Heart left ventricle (tissue), 16 donors: ENCODE measurements at regions not wholly inside any gene's neighbourhood (a gene's known extent, or its start where the extent isn't known, plus 50 kb on each side); places are given as distances from the start of the nearest gene placed in this dataset.

Experiments used
- ATAC-seq, 4 donors: fragments of 200-7000 bp; cut with Tn5 transposase; one replicate each; pipeline ENCODE4 v1.9.1; 2020 to 2022; ENCODE audit warnings: moderate library complexity in 4 of 4, mild to moderate bottlenecking in 3 of 4, moderate number of reproducible peaks in 1 of 4
- DNase-seq, 5 donors: peaks; one replicate each; pipeline ENCODE4 v3.0.0-alpha.2; 2020
- H3K27ac ChIP-seq, 12 donors: fragments of 200-600 bp; sonication (generic) in 4 of 12; one replicate each; pipeline versions ENCODE4 v1.5.0 to v1.8.0; 2016 to 2022; ENCODE audit warnings: mild to moderate bottlenecking in 2 of 12
- H3K27me3 ChIP-seq, 9 donors: fragments of 200-600 bp; sonication (generic) in 2 of 9; one replicate each; pipeline versions ENCODE4 v1.5.1 to v1.8.0; 2016 to 2022; ENCODE audit warnings: mild to moderate bottlenecking in 3 of 9
- H3K36me3 ChIP-seq, 9 donors: fragments of 200-600 bp; sonication (generic) in 2 of 9; one replicate each; pipeline versions ENCODE4 v1.5.0 to v1.8.0; 2018 to 2022; ENCODE audit warnings: mild to moderate bottlenecking in 2 of 9
- H3K4me1 ChIP-seq, 12 donors: fragments of 200-600 bp; sonication (generic) in 4 of 12; one replicate each; pipeline versions ENCODE4 v1.5.0 to v1.8.0; 2016 to 2022; ENCODE audit warnings: mild to moderate bottlenecking in 3 of 12
- H3K4me3 ChIP-seq, 12 donors: fragments of 200-600 bp; sonication (generic) in 4 of 12; one replicate each; pipeline versions ENCODE4 v1.5.0 to v1.8.0; 2017 to 2022; ENCODE audit warnings: mild to moderate bottlenecking in 9 of 12, moderate library complexity in 4 of 12
- H3K9me3 ChIP-seq, 12 donors: fragments of 200-600 bp; sonication (generic) in 4 of 12; one replicate each; pipeline versions ENCODE4 v1.5.0 to v1.8.0; 2016 to 2022; ENCODE audit warnings: mild to moderate bottlenecking in 1 of 12
- CTCF ChIP-seq, 12 donors: fragments of 200-600 bp; sonication (generic) in 4 of 12; IDR thresholded peaks; one replicate each; pipeline versions ENCODE4 v1.5.0 to v1.8.0; 2018 to 2022; ENCODE audit warnings: antibody characterized with exemption in 12 of 12, mild to moderate bottlenecking in 5 of 12
- POLR2A ChIP-seq, 2 donors: fragments of 450-650 bp; IDR thresholded peaks; one replicate each; pipeline ENCODE4 v1.6.1; 2017; ENCODE audit warnings: antibody characterized with exemption in 2 of 2, mild to moderate bottlenecking in 2 of 2, moderate library complexity in 2 of 2
- WGBS, 4 donors: extraction: QIAGEN DNeasy Blood & Tissue Kit in 2 of 4; methylation state at CpG; one replicate each; pipeline versions ENCODE4 v1.1.5 to v1.1.7; 2013 to 2018; 5-methylcytosine and 5-hydroxymethylcytosine counted together
- intact Hi-C, 10 donors: fragments of 100-400 bp; cut with DNase I; formaldehyde crosslinking; loops; one replicate each; pipeline versions ENCODE4 v1.11.1 to v1.14.2; 2022
- donor health status: ischemic (EF 13 %, LVEDD 7.1; RV severe dilation, severe dysfunction).
- donor health status: healthy with polysubstance abuse.
- donor health status: DM: no; HTN: yes; CAD: no.
- donor health status: DM: no; HTN: no; CAD: no.
- donor health status: ischemic (EF 25% LVEDD 6.9; RV normal size, moderate dysfunction).
- donor health status: ischemic (EF 25% LVEDD 5.7; RV mildly dilated, moderate dysfunction).
- donor health status: healthy.
- donor health status: DM: yes; HTN: yes; CAD: no.
- donor health status: ischemic (EF 35%, LVEDD 5.7; RV mildly dilated, moderate dysfunction).
- donor health status: nonischemic (EF 11% LVEDD 7.7; RV severe dilation, severe dysfunction).
- donor health status: DM: yes; HTN: yes; CAD: no.
- donor health status: PGD.
- donor health status: ischemic (EF 29% LVEDD 5.4; RV normal size, mild dysfunction).
- donor health status: nonischemic (EF 23%, LVEDD 6.1; RV moderate dilation, normal function).

GRCh38 chr2:76247006-76247405 is 536.3 kb upstream of the GCFC2 start:
- DNase-seq (no peak), ATAC-seq (no peak)
- Histone ChIP-seq H3K9me3 (peaks cover 0 to 15% (median 0%) of the 10 kb centered on the region in 12 donors), H3K27ac (no peak overlapping the region), H3K36me3 (no peaks in the 10 kb centered on the region), H3K27me3 (no peaks in the 10 kb centered on the region), H3K4me1 (no peaks in the 10 kb centered on the region), H3K4me3 (no peak overlapping the region)
- WGBS, 4 donors: 59 to 75% (median 66%) methylated on average over 3 of the region's 3 CpGs
- TF ChIP-seq CTCF (IDR thresholded peaks at IDR 0.05) (no peak), POLR2A (IDR thresholded peaks at IDR 0.05) (no peak)
- intact Hi-C loops: no loop called here

- ATAC-seq: no peak
Measured at GRCh38 chr2:76211991-76212985, 501.6 kb upstream of the GCFC2 start.

GRCh38 chr2:76210551-76210950 is 499.8 kb upstream of the GCFC2 start:
- intact Hi-C loops: no loop called here
- H3K36me3 ChIP-seq: no peaks in the 10 kb centered on the region
- ATAC-seq (no peak), DNase-seq (no peak)
- no peak overlapping the region for H3K4me3 ChIP-seq
- TF ChIP-seq CTCF (IDR thresholded peaks at IDR 0.05) (no peak), POLR2A (IDR thresholded peaks at IDR 0.05) (no peak)
- no peak overlapping the region for H3K27ac ChIP-seq
- no peaks in the 10 kb centered on the region for H3K4me1 ChIP-seq
- 62 to 75% (median 68%) methylated on average over 3 of the region's 3 CpGs for WGBS, 4 donors
- H3K9me3 ChIP-seq: no peaks in the 10 kb centered on the region
- H3K27me3 ChIP-seq: no peaks in the 10 kb centered on the region

More at GRCh38 chr2:76211991-76212985, 501.6 kb upstream of the GCFC2 start:
- H3K4me1 ChIP-seq: no peaks in the 10 kb centered on the region
- no peak overlapping the region for H3K4me3 ChIP-seq
- DNase-seq: no peak
- no peaks in the 10 kb centered on the region for H3K9me3 ChIP-seq
- no peaks in the 10 kb centered on the region for H3K36me3 ChIP-seq
- intact Hi-C loops: no loop called here
- H3K27ac ChIP-seq: no peak overlapping the region
- H3K27me3 ChIP-seq: no peaks in the 10 kb centered on the region
- 64 to 69% (median 67%) methylated on average over 5 of the region's 5 CpGs for WGBS, 4 donors
- TF ChIP-seq POLR2A (IDR thresholded peaks at IDR 0.05): no peak
- no peak for TF ChIP-seq CTCF (IDR thresholded peaks at IDR 0.05)

DNA sequence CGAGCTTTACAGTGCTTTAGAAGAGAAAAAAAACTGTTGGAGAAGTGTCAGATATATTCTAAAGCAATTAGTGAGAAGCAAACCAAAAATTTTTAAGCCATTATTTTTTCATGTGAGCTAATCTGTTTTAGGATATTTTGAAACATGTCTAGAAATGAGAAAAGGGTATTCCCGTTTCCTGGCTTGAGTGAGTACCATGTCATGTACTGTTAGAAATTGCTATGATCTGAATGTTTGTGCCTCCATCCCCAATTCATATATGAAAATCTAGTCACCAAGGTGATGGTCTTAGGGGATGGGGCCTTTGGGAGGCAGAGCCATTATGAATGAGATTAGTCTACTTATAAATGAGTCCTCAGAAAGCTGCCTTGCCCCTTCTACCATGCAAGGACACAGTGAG is 493.3 kb upstream of the GCFC2 start:
- Histone ChIP-seq H3K4me3 (no peak overlapping the region), H3K4me1 (no peaks in the 10 kb centered on the region), H3K9me3 (no peaks in the 10 kb centered on the region), H3K27me3 (no peaks in the 10 kb centered on the region), H3K36me3 (no peaks in the 10 kb centered on the region), H3K27ac (no peak overlapping the region)
- DNase-seq (no peak), ATAC-seq (no peak)
- WGBS, 4 donors: 70 to 81% (median 75%) methylated on average over 2 of the region's 2 CpGs
- TF ChIP-seq CTCF (IDR thresholded peaks at IDR 0.05): no peak
- TF ChIP-seq POLR2A (IDR thresholded peaks at IDR 0.05): no peak
- intact Hi-C loops: no loop called here
